Germinal center (tissue), 1 donor: ENCODE measurements at regions not wholly inside any gene's neighbourhood (a gene's known extent, or its start where the extent isn't known, plus 50 kb on each side); places are given as distances from the start of the nearest gene placed in this dataset.
"Not testable (repeated sequence)": the region's sequence is repeated elsewhere in the genome, so short reads cannot be mapped to it uniquely, and the experiment has no call there.

Source experiments
- DNase-seq: peaks from one replicate; pipeline ENCODE4 v3.0.0; 2012; ENCODE audit warnings: mixed read lengths, low spot score

DNA sequence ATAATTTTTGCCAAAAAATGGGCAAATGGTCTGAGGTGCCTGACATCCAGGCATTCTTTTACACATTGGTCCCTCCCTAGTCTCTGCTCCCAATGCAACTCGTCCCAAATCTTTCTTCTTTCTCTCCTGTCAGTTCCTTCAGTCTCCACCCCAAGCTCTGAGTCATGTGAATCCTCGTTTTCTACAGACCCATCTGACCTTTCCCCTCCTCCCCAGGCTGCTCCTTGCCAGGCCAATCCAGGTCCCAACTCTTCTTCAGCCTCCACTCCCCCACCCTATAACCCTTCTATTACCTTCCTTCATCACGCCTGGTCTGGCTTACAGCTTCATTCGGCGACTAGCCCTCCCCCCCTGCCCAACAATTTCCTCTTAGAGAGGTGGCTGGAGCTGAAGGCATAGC lies 55.3 kb downstream of the BBS10 start:
- DNase-seq = not testable (repeated sequence)

DNA sequence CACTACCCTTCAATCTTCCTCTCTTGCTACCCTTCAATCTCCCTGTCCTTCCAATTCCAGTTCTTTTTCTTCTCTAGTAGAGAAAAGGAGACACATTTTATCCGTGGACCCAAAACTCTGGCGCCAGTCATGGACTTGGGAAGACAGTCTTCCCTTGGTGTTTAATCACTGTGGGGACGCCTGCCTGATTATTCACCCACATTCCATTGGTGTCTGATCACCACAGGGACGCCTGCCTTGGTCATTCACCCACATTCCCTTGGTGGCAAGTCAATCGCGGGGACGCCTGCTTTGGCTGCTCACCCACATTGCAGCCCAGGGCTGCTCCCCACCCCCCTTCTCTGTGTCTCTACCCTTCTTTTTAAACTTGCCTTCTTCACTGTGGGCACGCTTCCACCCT lies 55.9 kb downstream of the BBS10 start:
- DNase-seq = not testable (repeated sequence)

DNA sequence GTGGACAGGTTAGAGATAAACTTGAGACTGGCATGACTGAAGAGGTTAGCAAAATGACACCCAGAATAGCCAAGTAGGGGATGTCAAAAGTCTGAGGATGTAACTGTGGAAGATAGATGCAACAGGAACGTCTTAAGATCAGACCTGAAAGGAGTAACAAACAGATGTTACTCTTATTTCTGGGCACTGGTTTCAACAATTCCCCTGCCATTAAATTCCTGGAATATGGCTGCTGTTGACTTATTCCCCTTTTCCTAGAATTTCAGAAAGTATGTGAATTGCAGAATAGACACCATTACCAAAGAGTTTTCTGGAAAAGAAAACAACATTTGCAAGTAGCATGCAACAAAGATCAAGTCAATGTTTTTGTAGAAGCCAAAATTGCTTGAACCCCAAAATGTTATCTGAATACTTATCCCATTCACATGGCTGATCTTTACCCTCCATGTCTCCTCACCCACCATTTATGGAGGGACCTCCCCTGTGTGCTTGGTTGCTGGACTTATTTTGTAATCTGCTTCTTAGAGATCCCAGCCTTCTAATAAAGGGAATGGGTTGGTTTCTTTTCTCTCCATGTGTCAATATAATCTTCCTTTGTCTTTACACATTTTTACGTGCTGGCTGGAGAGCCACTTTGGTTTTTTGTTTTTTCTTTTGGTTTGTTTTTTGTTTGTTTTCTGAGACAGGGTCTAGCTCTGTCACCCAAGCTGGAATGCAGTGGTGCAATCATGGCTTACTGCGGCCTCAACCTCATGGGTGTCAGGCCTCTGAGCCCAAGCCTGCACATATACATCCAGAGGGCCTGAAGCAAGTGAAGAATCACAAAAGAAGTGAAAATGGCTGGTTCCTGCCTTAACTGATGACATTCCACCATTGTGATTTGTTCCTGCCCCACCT lies 57.0 kb downstream of the BBS10 start:
- DNase-seq = no peak

DNA sequence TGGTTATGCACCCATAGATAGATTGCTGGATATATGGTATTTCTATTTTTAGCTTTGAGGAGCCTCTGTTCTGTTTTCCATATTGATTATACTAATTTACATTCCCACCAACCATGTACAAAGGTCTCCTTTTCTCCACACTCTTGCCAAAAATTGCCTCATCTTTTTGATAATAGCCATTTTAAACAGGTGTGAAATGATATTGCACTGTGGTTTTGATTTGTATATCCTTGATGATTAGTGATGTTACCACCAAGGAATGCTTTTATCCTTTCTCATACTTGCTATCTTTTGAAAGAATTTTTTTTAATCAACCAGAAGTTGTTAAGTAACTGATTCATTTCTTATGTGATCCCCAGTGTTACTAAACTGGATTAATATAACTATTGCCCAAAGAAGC lies 60.0 kb downstream of the BBS10 start:
- no peak for DNase-seq

DNA sequence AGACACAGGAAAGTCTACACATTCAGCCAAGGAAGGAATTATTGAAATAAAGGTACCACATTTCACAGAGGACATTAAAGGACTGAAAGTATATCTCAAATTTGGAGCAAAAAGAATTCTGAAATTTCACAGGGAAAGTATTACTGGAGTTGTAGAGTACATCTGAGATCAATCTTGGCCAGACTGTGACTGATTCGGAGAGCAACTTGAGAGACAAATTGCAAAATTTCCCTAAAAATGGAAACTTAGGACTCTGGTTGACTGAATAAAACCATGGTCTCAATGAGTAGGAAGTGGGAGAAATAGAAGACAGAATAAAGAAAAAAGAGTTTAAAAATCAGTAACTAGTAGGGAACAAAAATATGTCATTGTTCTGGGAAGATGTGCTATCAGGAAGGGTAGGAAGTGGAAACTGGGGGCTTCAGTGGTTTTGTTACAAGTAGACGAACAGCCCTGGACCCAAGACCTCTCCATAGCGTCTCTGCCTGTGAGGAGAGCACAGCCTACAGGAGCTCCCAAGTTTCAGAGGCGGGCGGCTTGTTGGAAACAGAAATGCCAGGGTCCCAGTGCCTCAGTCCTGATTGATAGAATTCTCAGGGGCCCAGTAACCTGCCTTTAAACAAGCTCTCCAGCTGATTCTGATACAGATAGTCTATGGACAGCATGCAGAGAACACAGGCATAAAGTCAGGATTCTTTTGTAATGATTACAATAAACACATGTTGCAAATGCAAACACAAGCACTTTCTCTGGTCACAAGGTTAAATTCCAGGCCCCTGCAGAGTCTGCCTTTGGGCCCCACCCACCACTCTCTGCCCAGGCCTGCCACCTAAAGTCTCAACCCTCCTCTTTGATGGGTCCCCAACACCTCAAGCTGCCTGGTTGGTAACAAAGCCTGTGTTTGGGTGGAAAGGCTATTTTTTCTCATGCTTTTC lies 63.1 kb downstream of the BBS10 start:
- DNase-seq = no peak

DNA sequence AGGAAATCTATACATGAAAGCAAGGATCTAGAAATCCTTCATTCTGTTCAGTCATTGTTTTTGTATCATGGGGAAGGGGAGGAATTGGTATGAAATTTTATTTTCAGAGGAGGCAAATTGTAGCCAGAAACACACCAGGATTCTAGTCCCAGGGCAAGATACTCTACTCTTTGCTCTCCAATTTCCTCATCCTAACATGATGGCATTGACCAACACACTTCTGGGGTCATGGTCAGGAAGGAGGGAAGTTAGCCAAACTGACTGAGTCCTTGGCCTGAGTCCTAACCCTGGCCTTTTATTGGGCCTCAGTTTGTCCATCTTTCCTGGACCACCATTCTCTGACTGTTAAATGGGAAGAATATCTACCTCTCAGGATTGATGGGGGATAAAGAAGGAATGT lies 65.5 kb downstream of the BBS10 start:
- no peak for DNase-seq

DNA sequence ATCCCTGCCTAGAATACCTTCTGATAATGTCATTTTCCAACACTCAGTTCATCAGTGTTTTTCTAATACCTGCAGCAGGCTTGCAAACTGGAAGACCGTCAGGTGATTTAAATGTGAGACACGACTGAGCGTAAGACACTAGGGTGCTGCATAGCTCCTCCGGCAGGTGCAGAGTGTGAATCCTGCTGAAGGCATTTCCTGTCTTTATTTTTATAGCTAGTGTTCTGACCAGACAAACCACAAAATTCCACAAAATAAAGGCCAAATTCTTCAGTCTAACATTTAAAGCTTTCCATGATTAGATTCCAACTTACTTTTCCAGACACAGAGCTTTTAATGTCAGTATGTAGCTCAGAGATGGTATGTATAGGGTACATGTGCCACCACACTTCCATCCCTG lies 70.7 kb downstream of the BBS10 start:
- DNase-seq = no peak

DNA sequence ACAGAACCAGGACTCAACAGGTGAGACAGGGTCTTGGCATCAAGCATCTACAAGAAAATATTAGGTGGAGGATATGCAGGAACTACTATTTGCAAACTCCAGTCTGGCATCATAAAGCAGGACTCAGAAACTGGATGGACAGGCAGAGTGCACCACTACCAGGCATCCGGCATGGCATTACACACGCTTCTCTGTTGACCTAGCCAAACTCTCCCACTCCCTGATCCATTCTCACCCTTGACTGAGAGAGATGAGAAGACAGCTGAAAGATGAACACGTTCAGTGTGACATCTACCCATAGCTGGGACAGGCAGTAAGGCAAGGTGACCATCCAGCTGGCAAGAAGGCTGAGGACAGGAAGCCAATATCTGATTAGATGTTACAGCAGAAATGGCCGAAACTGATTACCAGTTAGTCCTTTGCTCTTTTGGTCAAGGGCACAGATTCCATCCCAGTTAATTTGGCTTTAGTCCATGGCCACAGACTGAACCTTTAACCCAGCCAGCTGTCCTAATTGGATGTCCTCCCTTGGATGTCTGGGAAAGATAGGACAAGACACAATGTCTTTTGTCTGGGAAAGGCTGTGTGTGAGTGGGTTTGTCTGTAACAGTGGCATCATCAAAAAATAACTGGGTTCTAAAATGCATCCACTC lies 71.6 kb downstream of the BBS10 start:
- DNase-seq = no peak

DNA sequence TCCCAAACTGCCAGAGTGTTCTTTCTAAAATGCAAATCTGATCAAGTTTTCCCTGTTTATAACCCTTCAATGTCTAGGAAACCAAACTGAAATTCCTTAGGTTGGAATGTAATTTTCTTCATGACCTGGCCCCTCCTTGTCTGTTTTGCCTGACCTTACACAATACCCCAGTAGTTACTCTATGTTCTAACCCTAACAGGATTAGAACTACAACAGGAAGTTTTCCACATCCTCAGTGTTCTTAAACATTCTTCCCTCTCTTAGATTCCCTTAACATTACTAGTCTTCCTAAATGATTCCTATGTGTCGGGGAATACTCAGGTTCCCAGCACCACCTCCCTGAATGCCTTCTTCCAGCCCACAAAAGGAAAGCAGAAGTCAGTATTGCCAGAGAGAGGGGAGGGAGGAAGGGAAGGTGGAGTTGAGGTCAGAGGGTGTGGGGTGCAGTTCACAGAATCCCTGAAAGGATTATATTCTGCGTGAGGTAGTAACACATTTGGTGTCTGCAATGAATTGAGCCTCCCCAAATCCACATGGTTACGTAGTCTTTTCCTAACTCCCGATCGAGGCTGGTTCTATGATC lies 72.6 kb downstream of the BBS10 start:
- DNase-seq = no peak

DNA sequence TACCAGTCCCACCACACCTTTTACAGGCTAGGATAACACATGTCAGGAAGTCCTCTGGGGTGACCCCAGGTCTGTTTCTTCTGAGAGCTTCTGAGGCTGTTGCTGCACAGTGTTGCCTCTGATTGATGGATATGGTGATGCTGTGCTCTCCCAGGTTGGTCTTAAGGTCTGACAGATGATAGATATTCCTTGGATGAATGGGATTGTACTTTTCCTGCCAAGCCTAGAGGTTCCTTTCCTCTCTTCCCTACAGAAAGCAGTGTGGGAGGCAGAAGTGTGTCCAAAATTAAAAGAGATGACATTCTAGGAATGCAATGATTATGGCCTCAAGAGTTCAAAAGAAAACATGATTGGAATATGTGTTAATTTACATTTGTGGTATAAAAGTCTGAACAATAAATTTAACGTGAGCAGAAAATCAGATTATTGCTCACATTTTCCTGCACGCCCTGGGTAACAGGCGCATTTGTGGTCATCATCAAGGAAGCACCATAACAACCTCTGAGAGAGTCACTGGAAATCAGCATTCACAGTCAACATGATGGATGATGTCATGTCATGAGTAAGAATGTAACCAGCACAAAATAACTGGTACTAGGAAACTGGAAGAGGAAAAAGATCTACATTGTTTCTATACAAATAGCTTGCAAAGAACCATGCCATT lies 73.7 kb downstream of the BBS10 start:
- no peak for DNase-seq

DNA sequence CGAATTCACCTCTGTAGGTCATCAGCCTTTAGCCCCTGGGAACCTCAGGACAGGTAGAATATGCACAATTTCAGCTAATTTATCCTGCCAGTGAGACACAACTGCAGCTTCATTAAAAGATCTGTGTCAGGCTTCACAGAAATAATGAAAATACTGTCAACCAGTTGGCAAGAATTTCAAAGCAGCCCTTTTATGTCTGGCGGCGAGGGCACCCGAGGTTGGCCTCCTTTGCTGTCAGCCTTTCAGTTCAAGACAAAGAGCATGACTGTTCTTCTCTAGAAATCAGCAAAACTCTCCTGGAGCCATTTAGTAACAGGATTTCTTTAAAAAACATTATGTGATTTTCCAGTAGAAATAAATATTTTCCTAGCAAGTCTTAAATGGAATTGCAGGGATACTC lies 75.9 kb downstream of the BBS10 start:
- no peak for DNase-seq

DNA sequence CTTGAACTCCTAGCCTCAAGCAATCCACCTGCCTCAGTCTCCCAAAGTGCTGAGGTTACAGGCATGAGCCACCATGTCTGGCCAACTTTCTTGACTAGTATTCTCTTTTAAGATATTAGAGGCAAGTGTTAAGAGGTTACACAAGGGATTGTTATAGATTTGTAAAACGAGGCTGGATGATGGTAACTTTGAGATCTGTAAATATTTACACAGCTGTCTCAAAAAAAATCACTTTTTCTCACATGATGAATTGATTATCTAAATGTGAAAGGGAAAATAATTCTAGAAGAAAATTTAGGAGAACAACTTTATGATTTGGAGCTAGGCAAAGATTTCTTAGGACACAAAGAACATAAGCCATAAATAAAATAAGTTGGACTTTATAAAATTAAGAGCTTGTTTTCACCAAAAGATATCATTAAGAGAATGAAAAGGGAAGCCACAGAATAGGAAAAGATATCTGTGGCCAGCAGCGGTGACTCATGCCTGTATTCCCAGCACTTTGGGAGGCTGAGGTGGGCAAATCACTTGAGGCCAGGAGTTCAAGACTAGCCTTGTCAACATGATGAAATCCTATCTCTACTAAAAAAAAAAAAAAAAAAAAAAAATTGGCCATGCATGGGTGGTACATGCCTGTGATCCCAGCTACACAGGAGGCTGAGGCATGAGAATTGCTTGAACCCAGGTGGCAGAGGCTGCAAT lies 77.4 kb downstream of the BBS10 start:
- no peak for DNase-seq

DNA sequence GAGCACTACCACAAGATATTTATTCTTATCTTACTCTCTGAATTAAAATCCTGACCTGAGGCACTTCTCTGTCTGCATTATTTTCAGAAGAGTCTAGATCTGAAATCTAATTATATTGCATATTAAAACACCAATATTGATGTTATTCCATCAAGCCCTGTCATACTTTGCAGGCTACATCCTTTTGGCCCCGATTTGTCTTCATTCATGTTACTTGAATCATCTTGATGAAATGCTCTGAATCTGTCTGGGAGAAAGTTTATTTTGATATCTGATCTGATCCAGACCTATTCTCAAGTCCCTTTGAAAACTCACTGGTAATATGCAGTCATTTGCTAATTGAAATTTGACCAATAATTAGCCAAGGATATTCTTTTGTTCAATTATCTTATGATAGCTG lies 79.9 kb downstream of the BBS10 start:
- no peak for DNase-seq

DNA sequence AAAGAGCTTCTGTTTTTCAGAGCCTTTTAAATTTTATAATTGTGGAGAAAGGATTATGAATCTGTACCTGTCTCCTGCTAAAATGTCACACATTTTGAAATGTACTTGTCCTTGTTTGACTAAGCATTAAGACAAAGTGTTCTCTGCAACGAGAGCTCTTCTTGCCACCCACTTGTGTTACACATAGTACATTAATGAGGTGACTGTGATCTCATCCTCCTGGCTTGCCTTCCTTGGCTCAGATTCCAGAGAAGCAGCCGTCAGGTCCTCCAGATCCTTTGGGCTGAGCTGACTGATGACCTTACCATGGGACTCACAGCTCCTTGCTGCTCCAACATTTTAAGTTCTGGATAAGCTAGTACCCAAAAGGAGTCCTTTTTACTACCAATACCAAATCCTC lies 81.4 kb downstream of the BBS10 start:
- no peak for DNase-seq

DNA sequence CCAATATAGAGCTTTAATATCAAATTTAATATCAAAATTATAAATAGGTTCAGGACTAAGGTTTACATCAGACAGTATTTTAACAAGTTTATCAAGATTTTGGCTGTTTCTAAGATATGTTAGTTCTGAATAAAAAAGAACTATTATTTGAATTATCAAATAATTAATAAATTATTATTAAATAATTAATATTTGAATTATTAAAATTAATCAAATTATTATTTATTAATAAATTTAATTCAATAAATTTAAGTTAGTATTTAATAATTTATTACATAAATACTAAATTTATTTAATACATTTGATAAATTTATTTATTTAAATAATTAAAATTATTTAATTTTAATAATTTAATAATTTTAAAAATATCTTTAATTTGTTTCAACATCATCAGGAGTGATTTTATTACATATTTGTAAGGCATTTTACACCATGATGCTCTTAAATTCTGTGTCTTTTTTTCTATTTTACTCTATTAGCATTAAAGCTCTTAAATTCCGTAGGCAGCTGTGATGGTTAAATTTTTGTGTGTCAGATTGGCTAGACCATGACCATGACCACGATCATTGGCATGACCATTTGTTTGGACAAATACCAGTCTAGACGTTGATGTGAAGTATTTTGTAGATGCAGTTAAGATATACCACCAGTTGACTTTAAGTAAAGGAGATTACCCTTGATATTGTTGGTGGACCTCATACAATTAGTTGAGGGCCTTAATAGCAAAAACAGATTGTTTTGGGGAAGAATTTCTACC lies 82.6 kb downstream of the BBS10 start:
- DNase-seq = no peak

DNA sequence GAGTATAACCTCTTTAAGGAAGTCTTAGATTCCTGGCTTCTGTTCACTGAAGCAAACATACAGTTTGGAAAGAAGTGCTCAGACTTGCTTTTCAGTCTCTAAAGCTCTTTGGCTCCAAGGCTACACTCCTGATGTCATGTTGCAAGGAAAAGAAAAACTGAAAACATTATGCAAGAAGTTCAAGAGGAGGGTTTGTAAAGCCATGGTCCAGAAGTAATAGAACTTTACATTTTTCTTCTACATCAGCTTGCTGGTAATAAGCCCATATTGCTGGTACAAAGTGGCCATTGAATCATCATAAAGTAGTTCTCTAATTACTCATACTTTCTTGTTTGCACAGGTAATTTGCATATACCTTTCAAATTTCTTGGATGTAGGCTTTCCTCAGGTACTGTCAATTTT lies 83.6 kb downstream of the BBS10 start:
- DNase-seq = no peak

DNA sequence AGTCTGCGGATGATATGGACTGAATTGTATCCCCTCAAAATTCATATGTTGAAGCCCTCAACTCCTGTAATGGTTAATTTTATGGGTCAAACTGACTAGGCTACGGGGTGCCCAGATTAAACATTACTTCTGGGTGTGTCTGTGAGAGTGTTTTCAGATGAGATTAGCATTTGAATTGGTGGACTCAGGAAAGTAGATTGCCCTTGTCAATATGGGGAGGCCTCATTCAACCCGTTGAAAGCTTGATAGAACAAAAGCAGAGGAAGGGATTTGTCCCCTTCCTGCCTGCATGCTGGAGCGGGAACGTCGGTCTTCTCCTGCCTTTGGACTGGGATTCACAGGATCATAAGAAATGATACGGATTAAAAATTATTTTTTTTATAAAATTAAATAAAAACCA lies 84.5 kb downstream of the BBS10 start:
- no peak for DNase-seq

DNA sequence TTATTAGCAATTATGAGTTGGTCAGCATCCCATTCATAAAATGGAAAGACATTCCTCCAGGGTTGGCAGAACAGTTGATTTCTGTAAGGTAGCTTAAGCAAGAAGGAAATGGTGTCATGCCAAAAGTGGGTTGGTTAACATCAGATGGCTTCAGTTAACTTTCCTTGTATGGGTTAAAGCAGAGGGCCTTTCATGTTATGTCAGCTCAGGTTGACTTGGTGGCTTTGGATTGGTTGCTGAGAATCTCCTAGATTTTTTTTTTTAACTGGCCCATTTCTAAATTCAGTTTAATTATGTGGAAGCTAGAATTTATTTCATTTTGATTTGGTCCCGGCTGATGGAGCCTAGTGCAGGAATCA lies 87.8 kb downstream of the BBS10 start:
- no peak for DNase-seq

DNA sequence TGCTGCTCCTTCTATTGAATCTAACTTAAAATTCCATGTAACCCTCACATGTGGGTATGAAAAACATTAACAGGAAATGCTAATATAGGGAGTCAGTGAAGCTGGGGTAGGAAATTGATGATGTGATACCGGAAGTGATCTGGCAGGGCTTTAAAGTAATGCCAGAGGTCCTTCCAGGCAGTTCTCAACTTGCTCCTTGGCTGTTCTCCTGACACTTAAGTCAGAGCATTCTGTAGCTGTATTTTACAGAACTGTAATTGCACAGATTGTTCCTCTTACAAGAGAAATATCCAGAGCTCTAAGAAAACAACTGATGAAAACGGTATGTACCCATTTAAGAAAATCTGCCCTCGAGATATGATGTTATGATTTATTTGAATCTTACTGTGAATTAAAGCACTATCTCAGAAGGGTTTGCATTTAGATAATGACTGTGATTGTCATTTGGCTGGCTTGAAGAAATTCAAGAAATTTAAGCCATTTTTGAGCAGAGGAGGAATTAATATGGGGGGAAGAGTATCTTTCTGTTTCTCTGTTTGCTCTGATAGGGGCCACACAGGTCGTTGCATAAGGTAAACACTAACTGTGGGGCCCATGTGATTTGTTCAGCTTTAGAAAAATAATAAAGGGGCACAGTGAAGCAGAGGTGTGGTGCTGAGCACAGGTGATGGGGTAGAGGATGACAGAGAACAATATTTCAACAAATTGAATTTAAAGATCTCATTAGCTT lies 88.4 kb downstream of the BBS10 start:
- DNase-seq = no peak

DNA sequence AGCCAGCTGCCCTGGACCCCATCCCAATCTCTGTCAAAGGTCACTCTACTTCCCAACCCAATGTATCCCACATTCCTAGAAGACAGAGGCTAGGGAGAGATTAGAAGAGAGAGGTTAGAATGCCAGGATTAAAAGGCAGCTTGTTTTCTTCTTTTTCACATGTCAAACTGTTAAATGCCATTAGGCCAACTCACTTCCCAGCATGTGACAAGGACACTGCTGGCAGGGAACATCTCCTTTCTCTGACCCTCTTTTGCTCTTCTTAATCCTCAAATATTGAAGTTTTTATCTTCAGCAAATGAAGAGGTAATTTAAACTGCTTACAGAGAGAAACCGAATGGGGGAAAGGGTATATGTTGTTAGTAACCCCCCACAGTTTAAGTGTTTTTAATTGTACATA lies 89.1 kb downstream of the BBS10 start:
- DNase-seq = no peak
